Neural cell (in vitro differentiated cells): ENCODE measurements at regions not wholly inside any gene's neighbourhood (a gene's known extent, or its start where the extent isn't known, plus 50 kb on each side); places are given as distances from the start of the nearest gene placed in this dataset.

Experiments
- CTCF ChIP-seq: fragments of 450-650 bp; IDR thresholded peaks from 2 replicates; pipeline ENCODE4 v1.5.1; 2014; ENCODE audit warnings: antibody characterized with exemption, mild to moderate bottlenecking, moderate library complexity; ENCODE audit not compliant: poor library complexity, severe bottlenecking
- EP300 ChIP-seq: fragments of 450-650 bp; conservative IDR thresholded peaks from 2 replicates; pipeline ENCODE4 v1.6.1; 2014; ENCODE audit warnings: antibody characterized with exemption, mild to moderate bottlenecking, moderate library complexity; ENCODE audit not compliant: poor library complexity, severe bottlenecking
- EZH2 ChIP-seq: fragments of 200-600, 300-800 bp; shearing (Covaris generic), sonication (generic); IDR thresholded peaks from 2 replicates; pipeline ENCODE4 v1.6.1; 2014; ENCODE audit warnings: antibody characterized with exemption, low read length, borderline replicate concordance, mild to moderate bottlenecking; ENCODE audit not compliant: insufficient read depth, poor library complexity, severe bottlenecking
- RAD21 ChIP-seq: fragments of 450-650 bp; conservative IDR thresholded peaks from 2 replicates; pipeline ENCODE4 v1.6.1; 2014; ENCODE audit warnings: antibody characterized with exemption, mild to moderate bottlenecking, moderate library complexity
- SMC3 ChIP-seq: fragments of 450-650 bp; conservative IDR thresholded peaks from 2 replicates; pipeline ENCODE4 v1.6.1; 2014; ENCODE audit warnings: antibody characterized with exemption, mild to moderate bottlenecking, moderate library complexity; ENCODE audit not compliant: poor library complexity

- TF ChIP-seq EZH2 (no peak), CTCF (no peak), RAD21 (no peak), SMC3 (no peak), EP300 (no peak)
Measured at GRCh38 chr7:108815815-108816214, 246.1 kb downstream of the DNAJB9 start.
